Peyer's patch (tissue), 4 donors: ENCODE measurements at regions not wholly inside any gene's neighbourhood (a gene's known extent, or its start where the extent isn't known, plus 50 kb on each side); places are given as distances from the start of the nearest gene placed in this dataset.

Experiments used
- DNase-seq, 3 donors: peaks; one replicate each; pipeline ENCODE4 v3.0.0-alpha.2; 2017 to 2019
- H3K27ac ChIP-seq, 4 donors: fragments of 200-600 bp; sonication (generic); one replicate each; pipeline ENCODE4 v1.5.1; 2016 to 2019
- H3K27me3 ChIP-seq, 2 donors: fragments of 200-600 bp; sonication (generic); one replicate each; pipeline ENCODE4 v1.5.1; 2019
- H3K36me3 ChIP-seq, 3 donors: fragments of 200-600 bp; sonication (generic); one replicate each; pipeline ENCODE4 v1.5.1; 2016 to 2019
- H3K4me1 ChIP-seq, 4 donors: fragments of 200-600 bp; sonication (generic); one replicate each; pipeline ENCODE4 v1.5.1; 2016 to 2019
- H3K4me3 ChIP-seq, 4 donors: fragments of 200-600 bp; sonication (generic); 1 replicate in 3 of 4; 2 replicates in 1 of 4; pipeline ENCODE4 v1.5.1; 2016 to 2019; ENCODE audit warnings: mild to moderate bottlenecking in 1 of 4
- H3K9me3 ChIP-seq, 4 donors: fragments of 200-600 bp; sonication (generic); one replicate each; pipeline ENCODE4 v1.5.1; 2016 to 2019; ENCODE audit warnings: mild to moderate bottlenecking in 1 of 4
- POLR2A ChIP-seq, 2 donors: fragments of 450-650 bp; IDR thresholded peaks; one replicate each; pipeline ENCODE4 v1.5.1; 2017; ENCODE audit warnings: antibody characterized with exemption in 2 of 2, mild to moderate bottlenecking in 2 of 2, moderate library complexity in 2 of 2
- TF ChIP-seq, protein P1 (sequence below), 6 experiments: fragments of 450-650 bp in 4 of 6; fragments of 200-600 bp in 2 of 6; sonication (generic) in 1 of 6; IDR thresholded peaks; one replicate each; pipeline ENCODE4 v1.5.1; 2017 to 2019; ENCODE audit warnings: antibody characterized with exemption in 6 of 6, mild to moderate bottlenecking in 3 of 6, moderate library complexity in 1 of 6

GRCh38 chr10:117788911-117789310, 246.4 kb downstream of the EMX2 start:
- TF ChIP-seq, protein P1, sequence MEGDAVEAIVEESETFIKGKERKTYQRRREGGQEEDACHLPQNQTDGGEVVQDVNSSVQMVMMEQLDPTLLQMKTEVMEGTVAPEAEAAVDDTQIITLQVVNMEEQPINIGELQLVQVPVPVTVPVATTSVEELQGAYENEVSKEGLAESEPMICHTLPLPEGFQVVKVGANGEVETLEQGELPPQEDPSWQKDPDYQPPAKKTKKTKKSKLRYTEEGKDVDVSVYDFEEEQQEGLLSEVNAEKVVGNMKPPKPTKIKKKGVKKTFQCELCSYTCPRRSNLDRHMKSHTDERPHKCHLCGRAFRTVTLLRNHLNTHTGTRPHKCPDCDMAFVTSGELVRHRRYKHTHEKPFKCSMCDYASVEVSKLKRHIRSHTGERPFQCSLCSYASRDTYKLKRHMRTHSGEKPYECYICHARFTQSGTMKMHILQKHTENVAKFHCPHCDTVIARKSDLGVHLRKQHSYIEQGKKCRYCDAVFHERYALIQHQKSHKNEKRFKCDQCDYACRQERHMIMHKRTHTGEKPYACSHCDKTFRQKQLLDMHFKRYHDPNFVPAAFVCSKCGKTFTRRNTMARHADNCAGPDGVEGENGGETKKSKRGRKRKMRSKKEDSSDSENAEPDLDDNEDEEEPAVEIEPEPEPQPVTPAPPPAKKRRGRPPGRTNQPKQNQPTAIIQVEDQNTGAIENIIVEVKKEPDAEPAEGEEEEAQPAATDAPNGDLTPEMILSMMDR (IDR thresholded peaks at IDR 0.05): no peak
- TF ChIP-seq POLR2A (IDR thresholded peaks at IDR 0.05): no peak
- no peaks in the 10 kb centered on the region for H3K4me1 ChIP-seq
- no peaks in the 10 kb centered on the region for H3K9me3 ChIP-seq
- H3K27ac ChIP-seq: no peak overlapping the region
- no peak overlapping the region for H3K4me3 ChIP-seq
- H3K27me3 ChIP-seq: no peaks in the 10 kb centered on the region
- DNase-seq: no peak
- H3K36me3 ChIP-seq: no peaks in the 10 kb centered on the region

GRCh38 chr10:117790179-117790578, 247.6 kb downstream of the EMX2 start:
- no peak for TF ChIP-seq POLR2A (IDR thresholded peaks at IDR 0.05)
- TF ChIP-seq, protein P1 (IDR thresholded peaks at IDR 0.05): no peak
- H3K27ac ChIP-seq: no peak overlapping the region
- H3K4me1 ChIP-seq: no peaks in the 10 kb centered on the region
- no peaks in the 10 kb centered on the region for H3K36me3 ChIP-seq
- no peak overlapping the region for H3K4me3 ChIP-seq
- no peak for DNase-seq
- no peaks in the 10 kb centered on the region for H3K9me3 ChIP-seq
- no peaks in the 10 kb centered on the region for H3K27me3 ChIP-seq

- Histone ChIP-seq H3K36me3 (no peaks in the 10 kb centered on the region), H3K27ac (no peak overlapping the region), H3K4me1 (no peaks in the 10 kb centered on the region), H3K9me3 (no peaks in the 10 kb centered on the region), H3K27me3 (no peaks in the 10 kb centered on the region), H3K4me3 (no peak overlapping the region)
- no peak for DNase-seq
- TF ChIP-seq, protein P1 (IDR thresholded peaks at IDR 0.05): no peak
- TF ChIP-seq POLR2A (IDR thresholded peaks at IDR 0.05): no peak
Observed at GRCh38 chr10:117790621-117791020, 248.1 kb downstream of the EMX2 start.

GRCh38 chr10:117792214-117792613, 249.7 kb downstream of the EMX2 start:
- no peak for DNase-seq
- no peak for TF ChIP-seq POLR2A (IDR thresholded peaks at IDR 0.05)
- TF ChIP-seq, protein P1 (IDR thresholded peaks at IDR 0.05): no peak
- H3K27ac ChIP-seq: no peak overlapping the region
- no peaks in the 10 kb centered on the region for H3K36me3 ChIP-seq
- H3K27me3 ChIP-seq: no peaks in the 10 kb centered on the region
- H3K4me1 ChIP-seq: no peaks in the 10 kb centered on the region
- H3K9me3 ChIP-seq: no peaks in the 10 kb centered on the region
- no peak overlapping the region for H3K4me3 ChIP-seq

DNA sequence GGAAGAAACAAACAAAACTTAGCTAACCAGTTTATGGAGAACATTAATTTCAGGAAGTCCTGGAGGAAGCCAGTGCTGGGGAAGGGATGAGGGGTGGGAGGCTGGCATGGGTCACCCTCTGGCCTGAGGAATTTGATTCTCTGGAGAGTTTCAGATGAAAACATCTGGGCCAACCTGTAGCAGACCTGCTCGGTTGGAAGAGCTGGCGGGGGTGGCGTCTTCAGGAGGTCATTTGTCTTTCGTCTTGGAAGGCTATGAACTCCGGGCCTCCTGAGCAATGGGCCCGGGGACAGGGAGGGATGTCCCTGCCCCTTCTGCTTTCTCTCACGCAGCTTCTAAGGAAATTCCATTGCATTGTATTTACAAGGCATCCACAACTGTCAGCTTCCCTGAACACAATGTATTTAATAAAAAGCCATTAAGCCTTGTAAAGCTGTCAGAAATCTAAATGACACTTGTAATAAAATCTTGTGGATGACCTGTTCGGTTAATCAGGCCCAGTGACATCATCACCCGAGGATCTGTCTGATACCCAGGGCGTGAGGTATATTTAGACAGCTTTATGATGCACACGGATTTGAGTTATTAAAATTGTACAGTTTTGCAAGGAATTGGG, 250.5 kb downstream of the RAB11FIP2 start:
- no peak overlapping the region for H3K4me3 ChIP-seq
- H3K36me3 ChIP-seq: no peaks in the 10 kb centered on the region
- no peaks in the 10 kb centered on the region for H3K9me3 ChIP-seq
- no peak overlapping the region for H3K27ac ChIP-seq
- H3K4me1 ChIP-seq: no peaks in the 10 kb centered on the region
- peak in 1 of 3 donors; percentile 66 for DNase-seq
- no peaks in the 10 kb centered on the region for H3K27me3 ChIP-seq
- TF ChIP-seq POLR2A (IDR thresholded peaks at IDR 0.05): no peak
- TF ChIP-seq, protein P1 (IDR thresholded peaks at IDR 0.05): no peak

- Histone ChIP-seq H3K9me3 (no peaks in the 10 kb centered on the region), H3K4me3 (no peak overlapping the region), H3K27ac (no peak overlapping the region), H3K36me3 (no peaks in the 10 kb centered on the region), H3K27me3 (no peaks in the 10 kb centered on the region), H3K4me1 (no peaks in the 10 kb centered on the region)
- TF ChIP-seq POLR2A (IDR thresholded peaks at IDR 0.05): no peak
- TF ChIP-seq, protein P1 (IDR thresholded peaks at IDR 0.05): no peak
- DNase-seq: no peak
Observed at GRCh38 chr10:117797296-117797695, 249.4 kb downstream of the RAB11FIP2 start.
